D721Med (cell line): ENCODE measurements at regions not wholly inside any gene's neighbourhood (a gene's known extent, or its start where the extent isn't known, plus 50 kb on each side); places are given as distances from the start of the nearest gene placed in this dataset.
"Not testable (repeated sequence)": the region's sequence is repeated elsewhere in the genome, so short reads cannot be mapped to it uniquely, and the experiment has no call there.

ENCODE experiments used
- DNase-seq: peaks from one replicate; pipeline ENCODE4 v3.0.0; 2011; ENCODE audit warnings: low spot score; ENCODE audit not compliant: insufficient read length
- FAIRE-seq: peaks from 2 replicates; lab custom pipeline; 2011; peaks lifted over from hg19 to GRCh38; lab: Jason Lieb, UNC
- TF ChIP-seq, protein P1 (sequence below): IDR thresholded peaks from 2 replicates; pipeline ENCODE4 v1.5.1; 2012; ENCODE audit warnings: mild to moderate bottlenecking, control low read depth; ENCODE audit not compliant: insufficient read depth; ENCODE audit errors: missing control alignments

DNA sequence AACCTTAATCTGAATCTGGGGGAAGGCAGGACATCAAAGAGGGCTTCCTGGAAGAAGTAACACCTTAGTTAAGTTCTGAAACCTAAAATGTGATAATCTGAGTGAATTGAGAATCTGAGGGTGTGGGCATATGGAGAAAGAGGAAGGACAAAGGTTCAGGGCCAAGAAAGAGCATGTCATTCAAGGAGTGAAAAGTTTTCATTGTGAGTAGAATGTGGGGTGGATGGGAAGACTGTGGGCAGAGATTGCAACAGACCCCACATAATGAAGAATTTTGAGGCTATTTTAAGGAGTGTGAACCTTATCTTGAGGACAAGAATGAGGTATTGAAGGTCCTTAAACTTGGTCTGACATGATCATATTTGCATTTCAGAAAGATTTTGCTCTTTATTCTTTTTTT lies 227.2 kb downstream of the PTGER3 start:
- TF ChIP-seq, protein P1, sequence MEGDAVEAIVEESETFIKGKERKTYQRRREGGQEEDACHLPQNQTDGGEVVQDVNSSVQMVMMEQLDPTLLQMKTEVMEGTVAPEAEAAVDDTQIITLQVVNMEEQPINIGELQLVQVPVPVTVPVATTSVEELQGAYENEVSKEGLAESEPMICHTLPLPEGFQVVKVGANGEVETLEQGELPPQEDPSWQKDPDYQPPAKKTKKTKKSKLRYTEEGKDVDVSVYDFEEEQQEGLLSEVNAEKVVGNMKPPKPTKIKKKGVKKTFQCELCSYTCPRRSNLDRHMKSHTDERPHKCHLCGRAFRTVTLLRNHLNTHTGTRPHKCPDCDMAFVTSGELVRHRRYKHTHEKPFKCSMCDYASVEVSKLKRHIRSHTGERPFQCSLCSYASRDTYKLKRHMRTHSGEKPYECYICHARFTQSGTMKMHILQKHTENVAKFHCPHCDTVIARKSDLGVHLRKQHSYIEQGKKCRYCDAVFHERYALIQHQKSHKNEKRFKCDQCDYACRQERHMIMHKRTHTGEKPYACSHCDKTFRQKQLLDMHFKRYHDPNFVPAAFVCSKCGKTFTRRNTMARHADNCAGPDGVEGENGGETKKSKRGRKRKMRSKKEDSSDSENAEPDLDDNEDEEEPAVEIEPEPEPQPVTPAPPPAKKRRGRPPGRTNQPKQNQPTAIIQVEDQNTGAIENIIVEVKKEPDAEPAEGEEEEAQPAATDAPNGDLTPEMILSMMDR, result no peak
- FAIRE-seq (no peak), DNase-seq (no peak)

DNA sequence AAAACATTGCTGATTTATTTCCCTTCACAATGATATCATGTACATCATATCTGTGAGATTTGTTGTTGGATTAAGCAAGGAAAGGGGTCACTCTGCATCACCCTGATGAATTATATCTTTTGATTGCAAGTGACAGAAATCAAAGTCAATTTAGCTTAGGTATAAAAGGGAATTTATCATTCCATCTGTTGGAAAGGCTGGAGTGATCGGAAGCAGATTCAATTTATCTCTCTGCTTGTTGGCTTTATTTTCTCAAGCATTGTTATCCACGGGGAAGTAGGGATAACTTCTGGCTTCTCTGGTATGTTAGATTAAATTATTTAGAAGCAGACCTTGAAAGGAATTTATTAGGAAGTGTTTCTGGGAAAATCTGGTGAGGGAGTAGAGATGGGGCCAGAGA lies 226.6 kb downstream of the PTGER3 start:
- TF ChIP-seq, protein P1, result no peak
- FAIRE-seq (no peak), DNase-seq (no peak)

DNA sequence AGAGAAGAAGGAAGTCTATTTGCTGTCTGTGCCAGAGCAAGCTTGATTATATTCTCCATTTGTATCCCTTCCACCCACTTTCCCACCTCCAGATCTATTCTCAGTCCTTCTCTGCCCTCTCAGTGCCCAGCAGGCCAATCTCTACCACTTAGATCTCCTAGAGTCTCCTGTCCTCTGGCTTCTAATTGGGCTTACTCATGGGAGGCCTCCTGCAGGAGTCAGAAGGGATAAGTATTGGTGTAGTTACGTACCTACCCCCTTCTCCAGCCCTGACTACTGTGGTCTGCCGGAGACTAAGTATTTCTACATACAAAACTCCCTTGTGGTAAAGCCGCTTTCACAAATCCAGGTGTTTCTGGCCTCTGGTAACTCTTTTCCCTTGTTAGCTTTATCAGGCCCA lies 221.2 kb downstream of the PTGER3 start:
- DNase-seq (no peak), FAIRE-seq (no peak)
- TF ChIP-seq, protein P1, result no peak

DNA sequence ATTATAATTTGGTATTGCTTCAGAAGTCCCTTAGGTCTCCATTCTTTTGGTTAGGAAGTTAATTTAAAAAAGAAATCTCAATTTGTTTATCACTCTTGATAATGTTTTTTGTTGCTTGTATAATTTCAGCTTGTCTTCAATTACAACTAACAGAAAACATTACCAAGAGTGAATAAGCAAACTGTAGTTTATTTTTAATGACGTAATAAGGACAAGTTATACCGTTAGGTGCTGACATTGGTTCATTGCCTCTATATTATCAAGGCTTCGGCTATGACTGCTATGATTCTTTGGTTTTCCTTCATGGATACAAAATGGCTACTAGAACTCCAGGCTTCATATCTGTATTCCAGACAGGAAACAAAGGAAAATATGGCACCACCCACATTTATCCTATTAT lies 220.6 kb downstream of the PTGER3 start:
- no peak for DNase-seq
- TF ChIP-seq, protein P1, result no peak
- FAIRE-seq, result no peak

DNA sequence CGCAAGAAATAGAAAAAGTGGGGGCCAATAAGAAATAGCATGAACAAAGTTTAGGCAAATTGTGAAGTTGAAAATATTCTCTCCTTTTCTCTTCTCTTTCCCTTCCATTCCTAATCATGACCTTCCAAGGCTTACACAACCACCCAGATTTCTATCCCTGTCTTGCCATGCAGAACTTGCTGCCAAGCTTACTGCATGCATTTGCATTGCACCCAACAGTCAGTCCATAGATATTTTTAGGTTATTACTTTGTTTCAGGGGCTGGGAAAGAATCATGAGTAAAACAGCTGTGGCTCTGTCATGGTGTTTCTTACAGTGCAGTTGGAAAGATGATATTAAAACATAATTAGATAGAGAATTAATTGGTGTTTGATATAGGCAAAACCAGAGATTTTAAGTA lies 219.4 kb downstream of the PTGER3 start:
- DNase-seq, result no peak
- TF ChIP-seq, protein P1, result no peak
- no peak for FAIRE-seq

DNA sequence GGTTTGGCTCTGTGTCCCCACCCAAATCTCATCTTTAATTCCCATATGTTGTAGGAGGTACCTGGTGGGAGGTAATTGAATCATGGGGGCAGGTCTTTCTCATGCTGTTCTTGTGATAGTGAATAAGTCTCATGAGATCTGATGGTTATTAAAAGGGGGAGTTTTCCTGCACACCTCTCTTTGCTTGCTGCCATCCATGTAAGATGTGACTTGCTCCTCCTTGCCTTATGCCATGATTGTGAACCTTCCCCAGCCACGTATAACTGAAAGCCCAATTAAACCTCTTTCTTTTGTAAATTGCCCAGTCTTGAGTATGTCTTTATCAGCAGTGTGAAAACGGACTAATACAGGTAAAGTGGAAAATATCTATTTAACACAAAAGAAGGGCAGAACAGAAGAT lies 213.3 kb downstream of the PTGER3 start:
- not testable (repeated sequence) for DNase-seq, FAIRE-seq

DNA sequence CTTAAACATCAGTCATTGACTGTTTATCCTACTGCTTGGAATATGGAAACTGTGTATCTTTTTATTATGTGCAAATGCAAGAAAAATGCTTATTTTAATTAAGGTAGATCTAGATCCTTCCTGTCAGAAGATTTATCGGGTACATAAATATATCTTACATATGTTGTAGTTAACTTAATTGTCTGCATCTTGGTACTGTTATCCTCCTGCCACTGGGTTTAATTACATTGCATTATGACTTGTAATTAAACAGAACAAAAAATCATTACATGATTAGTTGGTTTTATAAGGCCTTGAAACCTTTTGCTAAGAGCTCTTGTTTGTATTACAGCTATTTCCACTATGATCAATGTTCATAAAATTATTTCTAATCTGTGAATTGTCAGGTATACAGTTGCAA lies 211.2 kb downstream of the PTGER3 start:
- FAIRE-seq (no peak), DNase-seq (no peak)
- TF ChIP-seq, protein P1, result no peak
